ENCODE measurements at regions not wholly inside any gene's neighbourhood (a gene's known extent, or its start where the extent isn't known, plus 50 kb on each side); places are given as distances from the start of the nearest gene placed in this dataset.

DNA sequence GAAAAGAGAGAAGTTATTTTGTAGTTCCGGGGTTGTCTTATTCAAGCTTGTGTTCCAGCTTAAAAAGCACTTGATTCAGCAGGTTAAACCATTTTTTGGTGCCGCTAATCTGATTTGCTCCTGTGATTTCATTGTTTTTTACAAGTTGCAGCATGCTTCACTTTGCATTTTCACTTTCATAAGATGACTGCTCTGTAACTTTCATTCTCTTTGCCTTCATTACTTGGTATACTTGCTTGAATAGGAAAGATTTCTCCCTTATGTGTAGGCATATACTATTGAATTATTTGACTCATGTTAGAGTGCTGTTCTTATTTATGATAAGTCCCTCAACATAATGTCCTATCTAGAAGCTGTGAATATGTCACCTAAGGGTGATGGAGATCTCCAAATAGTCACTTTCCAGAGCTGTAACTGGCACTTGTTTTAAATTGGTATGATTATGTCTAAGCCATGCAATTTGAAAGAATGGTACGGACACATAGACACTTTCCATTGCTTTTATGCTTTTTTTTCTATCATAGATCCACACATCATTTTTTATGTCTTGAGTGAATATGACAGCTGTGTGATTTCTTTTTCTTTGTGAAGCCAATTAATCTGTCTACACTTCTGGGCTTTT is 254.5 kb downstream of the DSEL start:
- H3K27ac Mint-ChIP-seq, result no peak overlapping the region
- intact Hi-C loops (cut with micrococcal nuclease), result loop anchor here in 1 of 2 donors (1.0 kb wide), 1 partner anchor 18 kb away; no protein-coding TSS in a partner anchor
- H3K9me3 ChIP-seq (ENCODE audit: control insufficient read depth in 2 of 3, low read length in 3 of 3), result no peaks in the 10 kb centered on the region

GRCh38 chr18:67260841-67261240 is 255.7 kb downstream of the DSEL start:
- intact Hi-C loops (cut with micrococcal nuclease), result no loop called here
- H3K27ac Mint-ChIP-seq, result no peak overlapping the region
- CTCF ChIA-PET, result no interaction called here

More for the DNA sequence above, 254.5 kb downstream of the DSEL start:
- no peaks in the 10 kb centered on the region for H3K27me3 ChIP-seq (ENCODE audit: control insufficient read depth in 2 of 2, insufficient read depth in 2 of 2, low read length in 2 of 2)
- H3K36me3 ChIP-seq (ENCODE audit: control insufficient read depth in 2 of 3, insufficient read depth in 3 of 3, low read length in 3 of 3), result no peaks in the 10 kb centered on the region
- CTCF ChIA-PET, result no interaction called here
- no peak overlapping the region for H3K4me3 ChIP-seq (ENCODE audit: low read length)
- POLR2A ChIA-PET, result no interaction called here
- Mint-ChIP-seq H3K4me1 (peaks cover 15 to 35% (median 30%) of the 10 kb centered on the region in 7 donors), H3K27me3 (no peaks in the 10 kb centered on the region), H3K4me3 (no peak overlapping the region), H3K36me3 (no peaks in the 10 kb centered on the region), H3K9me3 (no peaks in the 10 kb centered on the region)
- DNase-seq (no peak), ATAC-seq (no peak)
- H3K4me1 ChIP-seq (ENCODE audit: control insufficient read depth in 2 of 2, insufficient read depth in 2 of 2, low read length in 2 of 2), result peaks cover 7 to 13% of the 10 kb centered on the region in 2 donors
- H3K27ac ChIP-seq (ENCODE audit: low read depth, low read length), result no peak overlapping the region

DNA sequence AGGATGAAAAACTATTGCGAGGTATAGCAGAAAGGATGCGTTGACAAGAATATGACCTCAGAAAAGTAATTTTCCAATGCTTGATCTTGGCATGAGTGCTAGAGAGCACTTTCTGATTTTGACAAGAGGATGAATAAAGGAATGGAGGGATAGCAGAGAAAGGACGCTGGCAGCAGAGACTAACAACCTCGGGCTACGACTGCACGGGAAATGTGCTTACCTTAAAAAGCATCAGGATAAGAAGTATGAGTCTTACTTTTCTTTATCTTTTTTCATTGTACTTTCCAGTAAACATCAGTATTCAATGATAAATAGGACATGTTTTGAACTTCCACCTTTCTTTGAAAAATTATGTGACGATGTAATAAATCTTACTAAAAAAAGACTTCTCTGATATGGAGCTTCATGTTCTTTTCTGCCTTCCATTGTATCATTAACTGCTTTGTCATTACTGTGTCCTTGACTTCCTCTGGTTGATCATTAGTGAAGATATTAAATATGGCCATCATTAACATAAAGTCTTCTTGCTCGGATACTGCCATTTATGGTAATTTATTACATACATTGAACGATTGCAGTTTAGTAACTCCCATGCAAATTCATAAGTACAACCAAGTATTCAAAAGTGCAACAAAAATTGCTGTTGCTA is 265.6 kb downstream of the DSEL start:
- Histone ChIP-seq H3K4me1 (ENCODE audit: control insufficient read depth in 2 of 2, insufficient read depth in 2 of 2, low read length in 2 of 2) (no peaks in the 10 kb centered on the region), H3K27me3 (ENCODE audit: control insufficient read depth in 2 of 2, insufficient read depth in 2 of 2, low read length in 2 of 2) (no peaks in the 10 kb centered on the region), H3K9me3 (ENCODE audit: control insufficient read depth in 2 of 3, low read length in 3 of 3) (no peaks in the 10 kb centered on the region), H3K27ac (ENCODE audit: low read depth, low read length) (no peak overlapping the region), H3K4me3 (ENCODE audit: low read length) (no peak overlapping the region), H3K36me3 (ENCODE audit: control insufficient read depth in 2 of 3, insufficient read depth in 3 of 3, low read length in 3 of 3) (no peaks in the 10 kb centered on the region)
- intact Hi-C loops (cut with micrococcal nuclease), result no loop called here
- H3K9me3 Mint-ChIP-seq, result peaks cover 0 to 3% (median 0%) of the 10 kb centered on the region in 11 donors
- H3K4me1 Mint-ChIP-seq, result peaks cover 0 to 3% (median 0%) of the 10 kb centered on the region in 7 donors
- H3K27ac Mint-ChIP-seq, result no peak overlapping the region
- ChIA-PET CTCF (interaction anchor here (0.6 kb wide), 1 partner anchor 124 kb away, joined by 3 read pairs; no protein-coding TSS in a partner anchor), POLR2A (no interaction called here)
- H3K36me3 Mint-ChIP-seq, result no peaks in the 10 kb centered on the region
- no peak overlapping the region for H3K4me3 Mint-ChIP-seq
- DNase-seq (no peak), ATAC-seq (no peak)
- H3K27me3 Mint-ChIP-seq, result peaks cover 0 to 3% (median 0%) of the 10 kb centered on the region in 5 donors

More at GRCh38 chr18:67260841-67261240, 255.7 kb downstream of the DSEL start:
- H3K27me3 ChIP-seq (ENCODE audit: control insufficient read depth in 2 of 2, insufficient read depth in 2 of 2, low read length in 2 of 2), result no peaks in the 10 kb centered on the region
- no peaks in the 10 kb centered on the region for H3K36me3 ChIP-seq (ENCODE audit: control insufficient read depth in 2 of 3, insufficient read depth in 3 of 3, low read length in 3 of 3)
- Mint-ChIP-seq H3K36me3 (no peaks in the 10 kb centered on the region), H3K4me1 (peaks cover 12 to 24% (median 21%) of the 10 kb centered on the region in 7 donors), H3K9me3 (no peaks in the 10 kb centered on the region), H3K27me3 (peaks cover 0 to 3% (median 0%) of the 10 kb centered on the region in 5 donors), H3K4me3 (no peak overlapping the region)
- no peaks in the 10 kb centered on the region for H3K9me3 ChIP-seq (ENCODE audit: control insufficient read depth in 2 of 3, low read length in 3 of 3)
- no peak overlapping the region for H3K27ac ChIP-seq (ENCODE audit: low read depth, low read length)
- POLR2A ChIA-PET, result no interaction called here
- ATAC-seq (no peak), DNase-seq (no peak)
- no peak overlapping the region for H3K4me3 ChIP-seq (ENCODE audit: low read length)
- peaks cover 7 to 9% of the 10 kb centered on the region in 2 donors for H3K4me1 ChIP-seq (ENCODE audit: control insufficient read depth in 2 of 2, insufficient read depth in 2 of 2, low read length in 2 of 2)

- peaks cover 0 to 20% of the 10 kb centered on the region in 2 donors for H3K4me1 ChIP-seq (ENCODE audit: control insufficient read depth in 2 of 2, insufficient read depth in 2 of 2, low read length in 2 of 2)
- DNase-seq (no peak), ATAC-seq (no peak)
- ChIA-PET POLR2A (no interaction called here), CTCF (no interaction called here)
- H3K27me3 ChIP-seq (ENCODE audit: control insufficient read depth in 2 of 2, insufficient read depth in 2 of 2, low read length in 2 of 2), result no peaks in the 10 kb centered on the region
- H3K9me3 ChIP-seq (ENCODE audit: control insufficient read depth in 2 of 3, low read length in 3 of 3), result no peaks in the 10 kb centered on the region
- H3K27me3 Mint-ChIP-seq, result no peaks in the 10 kb centered on the region
- H3K36me3 ChIP-seq (ENCODE audit: control insufficient read depth in 2 of 3, insufficient read depth in 3 of 3, low read length in 3 of 3), result no peaks in the 10 kb centered on the region
- peaks cover 6 to 46% (median 29%) of the 10 kb centered on the region in 7 donors for H3K4me1 Mint-ChIP-seq
- H3K36me3 Mint-ChIP-seq, result no peaks in the 10 kb centered on the region
- H3K4me3 Mint-ChIP-seq, result peak overlapping the region; percentile 1 to 96 (median 82)
- H3K4me3 ChIP-seq (ENCODE audit: low read length), result peak overlapping the region; percentile 22
- no peak overlapping the region for H3K27ac ChIP-seq (ENCODE audit: low read depth, low read length)
- intact Hi-C loops (cut with micrococcal nuclease), result loop anchor here (1.0 to 10.0 kb wide), 3 partner anchors 18 to 1473 kb away; partner anchors contain the start of gene TMX3 (in 1 of the 2)
- peaks cover 0 to 2% (median 0%) of the 10 kb centered on the region in 11 donors for H3K9me3 Mint-ChIP-seq
- peak overlapping the region; percentile 13 to 91 (median 73) for H3K27ac Mint-ChIP-seq
These were observed 272.5 kb downstream of the DSEL start for GRCh38 chr18:67243799-67244587.

- DNase-seq (no peak), ATAC-seq (no peak)
- intact Hi-C loops (cut with micrococcal nuclease), result loop anchor here in 1 of 2 donors (5.0 to 10.0 kb wide), 2 partner anchors 173 to 1475 kb away; partner anchors contain the start of gene TMX3
These were observed 274.5 kb downstream of the DSEL start for GRCh38 chr18:67242001-67242400.

GRCh38 chr18:67241299-67241698 is 275.2 kb downstream of the DSEL start:
- H3K36me3 ChIP-seq (ENCODE audit: control insufficient read depth in 2 of 3, insufficient read depth in 3 of 3, low read length in 3 of 3), result no peaks in the 10 kb centered on the region
- ChIA-PET POLR2A (no interaction called here), CTCF (no interaction called here)
- H3K36me3 Mint-ChIP-seq, result no peaks in the 10 kb centered on the region
- peaks cover 0 to 20% of the 10 kb centered on the region in 2 donors for H3K4me1 ChIP-seq (ENCODE audit: control insufficient read depth in 2 of 2, insufficient read depth in 2 of 2, low read length in 2 of 2)
- ATAC-seq, result peak; percentile 37
- no peaks in the 10 kb centered on the region for H3K27me3 Mint-ChIP-seq
- peak overlapping the region in 6 of 9 donors; percentile 45 to 91 (median 72) for H3K27ac Mint-ChIP-seq
- no peaks in the 10 kb centered on the region for H3K9me3 ChIP-seq (ENCODE audit: control insufficient read depth in 2 of 3, low read length in 3 of 3)
- no peak overlapping the region for H3K4me3 ChIP-seq (ENCODE audit: low read length)
- H3K9me3 Mint-ChIP-seq, result no peaks in the 10 kb centered on the region
- peak in 3 of 9 donors; percentile 11 to 28 (median 19) for DNase-seq
- H3K4me1 Mint-ChIP-seq, result peaks cover 6 to 46% (median 29%) of the 10 kb centered on the region in 7 donors
- no peaks in the 10 kb centered on the region for H3K27me3 ChIP-seq (ENCODE audit: control insufficient read depth in 2 of 2, insufficient read depth in 2 of 2, low read length in 2 of 2)
- H3K4me3 Mint-ChIP-seq, result peak overlapping the region in 7 of 10 donors; percentile 18 to 60 (median 48)
- H3K27ac ChIP-seq (ENCODE audit: low read depth, low read length), result peak overlapping the region; percentile 48
- intact Hi-C loops (cut with micrococcal nuclease), result loop anchor here in 1 of 2 donors (5.0 to 10.0 kb wide), 2 partner anchors 174 to 1476 kb away; partner anchors contain the start of gene TMX3

More at GRCh38 chr18:67242001-67242400, 274.5 kb downstream of the DSEL start:
- Histone ChIP-seq H3K27ac (ENCODE audit: low read depth, low read length) (no peak overlapping the region), H3K36me3 (ENCODE audit: control insufficient read depth in 2 of 3, insufficient read depth in 3 of 3, low read length in 3 of 3) (no peaks in the 10 kb centered on the region), H3K9me3 (ENCODE audit: control insufficient read depth in 2 of 3, low read length in 3 of 3) (no peaks in the 10 kb centered on the region), H3K27me3 (ENCODE audit: control insufficient read depth in 2 of 2, insufficient read depth in 2 of 2, low read length in 2 of 2) (no peaks in the 10 kb centered on the region), H3K4me1 (ENCODE audit: control insufficient read depth in 2 of 2, insufficient read depth in 2 of 2, low read length in 2 of 2) (peaks cover 0 to 20% of the 10 kb centered on the region in 2 donors), H3K4me3 (ENCODE audit: low read length) (no peak overlapping the region)
- Mint-ChIP-seq H3K27ac (peak overlapping the region in 7 of 9 donors; percentile 2 to 82 (median 60)), H3K4me3 (peak overlapping the region in 4 of 10 donors; percentile 18 to 59 (median 38)), H3K9me3 (no peaks in the 10 kb centered on the region), H3K4me1 (peaks cover 6 to 46% (median 29%) of the 10 kb centered on the region in 7 donors), H3K27me3 (no peaks in the 10 kb centered on the region), H3K36me3 (no peaks in the 10 kb centered on the region)
- POLR2A ChIA-PET, result no interaction called here
- CTCF ChIA-PET, result no interaction called here
